ENCODE measurements at regions not wholly inside any gene's neighbourhood (a gene's known extent, or its start where the extent isn't known, plus 50 kb on each side); places are given as distances from the start of the nearest gene placed in this dataset.
A peak's percentile ranks its signal among the peaks of the same experiment; 100 is the strongest.

DNA sequence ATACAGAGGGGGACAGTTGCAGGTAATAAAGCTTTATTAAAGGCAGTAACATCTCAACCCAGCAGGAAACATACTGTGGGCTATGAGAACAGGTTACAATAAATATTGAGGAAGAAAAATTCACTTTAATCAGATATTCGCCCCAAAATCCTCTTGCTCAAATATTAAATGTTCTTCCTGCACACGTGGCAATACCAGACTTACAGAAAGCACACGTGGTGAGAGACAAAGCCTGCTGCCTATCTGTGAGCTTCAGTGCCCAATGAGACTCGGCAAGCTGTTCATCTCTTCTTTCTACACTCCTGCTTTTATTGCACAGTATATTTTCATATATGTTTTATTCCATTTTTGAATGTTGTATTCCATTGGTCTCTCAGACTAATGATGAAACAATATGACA lies 113.2 kb downstream of the OR13A1 start:
- Histone ChIP-seq H3K36me3 (ENCODE audit: control insufficient read depth, insufficient read depth, low read length) (no peaks in the 10 kb centered on the region), H3K27ac (ENCODE audit: low read depth, low read length) (no peak overlapping the region), H3K27me3 (ENCODE audit: control insufficient read depth, insufficient read depth, low read length) (no peaks in the 10 kb centered on the region), H3K4me3 (ENCODE audit: low read depth, low read length) (no peak overlapping the region), H3K9me3 (ENCODE audit: control insufficient read depth, insufficient read depth, low read length) (no peaks in the 10 kb centered on the region), H3K4me1 (ENCODE audit: control insufficient read depth, insufficient read depth, low read length) (peaks cover 12% of the 10 kb centered on the region)
- no peak for DNase-seq (ENCODE audit: low read depth in 4 of 6, low spot score in 6 of 6)
- 40% methylated on average over 1 of the region's 4 CpGs for WGBS (ENCODE audit: insufficient coverage)

GRCh38 chr10:45204954-45205775 lies 110.2 kb downstream of the OR13A1 start:
- H3K9me3 ChIP-seq (ENCODE audit: control insufficient read depth, insufficient read depth, low read length), result no peaks in the 10 kb centered on the region
- no peak for DNase-seq (ENCODE audit: low read depth in 4 of 6, low spot score in 6 of 6)
- H3K27me3 ChIP-seq (ENCODE audit: control insufficient read depth, insufficient read depth, low read length), result no peaks in the 10 kb centered on the region
- 93% methylated on average over 30 of the region's 30 CpGs for WGBS (ENCODE audit: insufficient coverage)
- no peaks in the 10 kb centered on the region for H3K36me3 ChIP-seq (ENCODE audit: control insufficient read depth, insufficient read depth, low read length)
- H3K27ac ChIP-seq (ENCODE audit: low read depth, low read length), result no peak overlapping the region
- no peaks in the 10 kb centered on the region for H3K4me1 ChIP-seq (ENCODE audit: control insufficient read depth, insufficient read depth, low read length)
- no peak overlapping the region for H3K4me3 ChIP-seq (ENCODE audit: low read depth, low read length)

GRCh38 chr10:45209888-45210287 lies 105.5 kb downstream of the OR13A1 start:
- H3K9me3 ChIP-seq (ENCODE audit: control insufficient read depth, insufficient read depth, low read length), result no peaks in the 10 kb centered on the region
- no peak for DNase-seq (ENCODE audit: low read depth in 4 of 6, low spot score in 6 of 6)
- H3K27me3 ChIP-seq (ENCODE audit: control insufficient read depth, insufficient read depth, low read length), result no peaks in the 10 kb centered on the region
- H3K27ac ChIP-seq (ENCODE audit: low read depth, low read length), result no peak overlapping the region
- no peaks in the 10 kb centered on the region for H3K4me1 ChIP-seq (ENCODE audit: control insufficient read depth, insufficient read depth, low read length)
- no peaks in the 10 kb centered on the region for H3K36me3 ChIP-seq (ENCODE audit: control insufficient read depth, insufficient read depth, low read length)
- no peak overlapping the region for H3K4me3 ChIP-seq (ENCODE audit: low read depth, low read length)
- no CpG with 5 or more reads among the region's 2 CpGs for WGBS (ENCODE audit: insufficient coverage)

GRCh38 chr10:45211576-45211975 lies 103.8 kb downstream of the OR13A1 start:
- Histone ChIP-seq H3K27ac (ENCODE audit: low read depth, low read length) (no peak overlapping the region), H3K9me3 (ENCODE audit: control insufficient read depth, insufficient read depth, low read length) (no peaks in the 10 kb centered on the region), H3K27me3 (ENCODE audit: control insufficient read depth, insufficient read depth, low read length) (no peaks in the 10 kb centered on the region), H3K4me1 (ENCODE audit: control insufficient read depth, insufficient read depth, low read length) (no peaks in the 10 kb centered on the region), H3K36me3 (ENCODE audit: control insufficient read depth, insufficient read depth, low read length) (no peaks in the 10 kb centered on the region), H3K4me3 (ENCODE audit: low read depth, low read length) (no peak overlapping the region)
- DNase-seq (ENCODE audit: low read depth in 4 of 6, low spot score in 6 of 6), result peak in 2 of 6 donors; percentile 7 to 12

GRCh38 chr10:45219416-45219815 lies 96.0 kb downstream of the OR13A1 start:
- no peaks in the 10 kb centered on the region for H3K9me3 ChIP-seq (ENCODE audit: control insufficient read depth, insufficient read depth, low read length)
- WGBS (ENCODE audit: insufficient coverage), result 86% methylated on average over 3 of the region's 4 CpGs
- H3K27ac ChIP-seq (ENCODE audit: low read depth, low read length), result no peak overlapping the region
- DNase-seq (ENCODE audit: low read depth in 4 of 6, low spot score in 6 of 6), result no peak
- H3K4me1 ChIP-seq (ENCODE audit: control insufficient read depth, insufficient read depth, low read length), result no peaks in the 10 kb centered on the region
- peaks cover 2% of the 10 kb centered on the region for H3K27me3 ChIP-seq (ENCODE audit: control insufficient read depth, insufficient read depth, low read length)
- no peaks in the 10 kb centered on the region for H3K36me3 ChIP-seq (ENCODE audit: control insufficient read depth, insufficient read depth, low read length)
- H3K4me3 ChIP-seq (ENCODE audit: low read depth, low read length), result no peak overlapping the region

DNA sequence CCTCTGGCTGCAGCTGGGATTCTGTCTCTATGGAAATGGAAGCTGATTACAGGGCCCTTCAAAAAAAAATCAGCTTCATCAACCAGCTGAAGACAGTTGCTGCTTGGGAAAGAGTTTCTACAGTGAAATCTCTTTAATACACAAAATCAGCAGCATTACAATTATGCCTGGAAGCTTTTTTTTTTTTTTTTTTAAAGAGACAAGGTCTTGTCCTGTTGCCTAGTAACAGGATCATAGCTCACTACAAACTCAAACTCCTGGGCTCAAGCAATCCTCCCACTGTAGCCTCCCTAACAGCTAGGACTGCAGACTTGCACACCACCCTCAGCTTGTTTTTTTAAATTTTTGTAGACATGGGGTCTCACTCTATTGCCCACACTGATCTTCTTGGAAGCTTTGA lies 94.5 kb downstream of the OR13A1 start:
- Histone ChIP-seq H3K4me1 (ENCODE audit: control insufficient read depth, insufficient read depth, low read length) (no peaks in the 10 kb centered on the region), H3K27ac (ENCODE audit: low read depth, low read length) (no peak overlapping the region), H3K36me3 (ENCODE audit: control insufficient read depth, insufficient read depth, low read length) (no peaks in the 10 kb centered on the region), H3K4me3 (ENCODE audit: low read depth, low read length) (no peak overlapping the region), H3K9me3 (ENCODE audit: control insufficient read depth, insufficient read depth, low read length) (no peaks in the 10 kb centered on the region), H3K27me3 (ENCODE audit: control insufficient read depth, insufficient read depth, low read length) (peaks cover 2% of the 10 kb centered on the region)
- peak in 3 of 6 donors; percentile 2 to 35 (median 7) for DNase-seq (ENCODE audit: low read depth in 4 of 6, low spot score in 6 of 6)

DNA sequence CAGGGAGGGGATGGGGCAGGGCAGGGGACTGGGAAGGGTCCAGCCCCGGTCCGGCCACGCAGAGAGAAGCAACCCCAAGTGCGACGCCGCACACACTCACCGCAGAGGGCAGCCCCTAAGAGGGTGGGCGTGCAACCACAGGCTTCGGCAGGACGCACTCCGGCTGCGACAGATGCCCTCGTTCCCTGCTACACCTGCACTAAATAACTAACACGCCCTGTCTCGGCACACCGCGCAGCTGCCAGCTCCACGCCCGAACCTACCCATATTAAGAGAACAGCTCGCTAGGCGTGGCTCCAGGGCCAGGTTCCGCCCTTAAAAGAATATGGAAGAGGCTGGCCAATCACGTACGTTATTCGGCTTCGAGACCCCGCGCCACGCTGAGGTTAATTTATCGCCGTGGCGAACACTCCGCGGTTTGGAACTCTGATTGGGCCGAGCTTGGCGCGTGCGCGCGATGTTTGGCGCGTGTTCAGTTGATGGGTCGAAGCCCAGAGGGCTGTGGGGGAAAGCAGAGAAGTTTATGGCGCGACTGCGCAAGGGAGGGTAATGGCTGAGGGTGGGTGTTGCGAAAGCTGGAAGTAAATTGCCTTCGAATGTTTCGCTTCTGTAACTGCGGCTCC lies 91.1 kb downstream of the OR13A1 start:
- peaks cover 2% of the 10 kb centered on the region for H3K27me3 ChIP-seq (ENCODE audit: control insufficient read depth, insufficient read depth, low read length)
- no peak overlapping the region for H3K4me3 ChIP-seq (ENCODE audit: low read depth, low read length)
- H3K36me3 ChIP-seq (ENCODE audit: control insufficient read depth, insufficient read depth, low read length), result no peaks in the 10 kb centered on the region
- no peak overlapping the region for H3K27ac ChIP-seq (ENCODE audit: low read depth, low read length)
- WGBS (ENCODE audit: insufficient coverage), result 81% methylated on average over 50 of the region's 50 CpGs
- H3K4me1 ChIP-seq (ENCODE audit: control insufficient read depth, insufficient read depth, low read length), result no peaks in the 10 kb centered on the region
- H3K9me3 ChIP-seq (ENCODE audit: control insufficient read depth, insufficient read depth, low read length), result no peaks in the 10 kb centered on the region
- DNase-seq (ENCODE audit: low read depth in 4 of 6, low spot score in 6 of 6), result peak in 2 of 6 donors; percentile 4 to 27

- no peaks in the 10 kb centered on the region for H3K36me3 ChIP-seq (ENCODE audit: control insufficient read depth, insufficient read depth, low read length)
- no peaks in the 10 kb centered on the region for H3K4me1 ChIP-seq (ENCODE audit: control insufficient read depth, insufficient read depth, low read length)
- H3K9me3 ChIP-seq (ENCODE audit: control insufficient read depth, insufficient read depth, low read length), result peaks cover 7% of the 10 kb centered on the region
- H3K27ac ChIP-seq (ENCODE audit: low read depth, low read length), result no peak overlapping the region
- no peak for DNase-seq (ENCODE audit: low read depth in 4 of 6, low spot score in 6 of 6)
- H3K27me3 ChIP-seq (ENCODE audit: control insufficient read depth, insufficient read depth, low read length), result peaks cover 2% of the 10 kb centered on the region
- H3K4me3 ChIP-seq (ENCODE audit: low read depth, low read length), result no peak overlapping the region
- 29% methylated on average over 1 of the region's 2 CpGs for WGBS (ENCODE audit: insufficient coverage)
These were observed 88.4 kb downstream of the OR13A1 start for GRCh38 chr10:45227042-45227441.

DNA sequence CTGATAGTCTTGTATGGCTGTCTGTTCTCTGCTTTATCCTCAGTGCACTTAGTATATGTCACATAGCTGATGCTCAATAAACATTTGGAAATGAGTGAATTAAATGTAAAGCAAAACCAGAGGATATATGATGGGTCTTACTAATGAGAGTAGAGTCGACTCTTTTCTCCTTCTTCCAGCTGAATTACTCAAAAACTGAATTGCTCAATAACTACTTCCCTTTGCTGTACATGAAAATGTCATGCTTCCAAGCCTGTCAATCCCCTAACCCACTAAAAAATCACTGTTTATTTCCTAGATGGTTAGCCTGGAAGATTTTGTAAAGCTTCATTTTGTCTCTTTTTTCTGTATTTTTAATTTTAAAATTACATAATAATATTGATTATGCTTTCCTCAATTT lies 88.0 kb downstream of the OR13A1 start:
- Histone ChIP-seq H3K4me1 (ENCODE audit: control insufficient read depth, insufficient read depth, low read length) (no peaks in the 10 kb centered on the region), H3K27ac (ENCODE audit: low read depth, low read length) (no peak overlapping the region)
- no CpG with 5 or more reads among the region's 1 CpG for WGBS (ENCODE audit: insufficient coverage)

GRCh38 chr10:45229823-45230222 lies 85.6 kb downstream of the OR13A1 start:
- no peak for DNase-seq (ENCODE audit: low read depth in 4 of 6, low spot score in 6 of 6)
- H3K4me3 ChIP-seq (ENCODE audit: low read depth, low read length), result no peak overlapping the region
- peaks cover 7% of the 10 kb centered on the region for H3K9me3 ChIP-seq (ENCODE audit: control insufficient read depth, insufficient read depth, low read length)
- no CpG with 5 or more reads among the region's 1 CpG for WGBS (ENCODE audit: insufficient coverage)
- no peaks in the 10 kb centered on the region for H3K4me1 ChIP-seq (ENCODE audit: control insufficient read depth, insufficient read depth, low read length)
- no peaks in the 10 kb centered on the region for H3K27me3 ChIP-seq (ENCODE audit: control insufficient read depth, insufficient read depth, low read length)
- no peak overlapping the region for H3K27ac ChIP-seq (ENCODE audit: low read depth, low read length)
- H3K36me3 ChIP-seq (ENCODE audit: control insufficient read depth, insufficient read depth, low read length), result no peaks in the 10 kb centered on the region

More for the DNA sequence above, 88.0 kb downstream of the OR13A1 start:
- H3K9me3 ChIP-seq (ENCODE audit: control insufficient read depth, insufficient read depth, low read length), result peaks cover 7% of the 10 kb centered on the region
- DNase-seq (ENCODE audit: low read depth in 4 of 6, low spot score in 6 of 6), result no peak
- H3K36me3 ChIP-seq (ENCODE audit: control insufficient read depth, insufficient read depth, low read length), result no peaks in the 10 kb centered on the region
- H3K27me3 ChIP-seq (ENCODE audit: control insufficient read depth, insufficient read depth, low read length), result peaks cover 2% of the 10 kb centered on the region
- H3K4me3 ChIP-seq (ENCODE audit: low read depth, low read length), result no peak overlapping the region

All from spinal cord (tissue), 9 donors.